ENCODE measurements at regions not wholly inside any gene's neighbourhood (a gene's known extent, or its start where the extent isn't known, plus 50 kb on each side); places are given as distances from the start of the nearest gene placed in this dataset.

DNA sequence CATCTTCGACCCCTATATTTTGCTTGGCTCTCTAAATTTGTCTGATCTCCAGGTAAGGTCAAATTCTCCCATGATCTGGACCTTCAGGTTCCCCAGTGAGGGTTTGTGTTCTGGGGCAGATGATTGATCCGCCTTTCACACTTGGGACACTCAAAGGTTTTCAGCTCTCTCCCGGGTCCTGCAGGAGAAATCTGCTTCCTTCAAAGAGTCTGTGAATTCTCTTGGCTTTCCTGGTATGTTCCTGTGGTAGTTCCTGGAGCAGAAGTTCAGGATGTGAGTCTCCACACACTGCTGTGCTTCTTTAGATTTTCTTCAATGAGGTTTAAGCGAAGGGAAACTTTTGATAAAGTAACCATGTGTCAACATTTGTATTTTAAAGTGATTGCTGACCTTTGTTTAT lies 318.0 kb downstream of the TAF11L14 start:
- Histone ChIP-seq H3K4me1 (ENCODE audit: insufficient read depth, low read length) (no peaks in the 10 kb centered on the region), H3K79me2 (ENCODE audit: insufficient read depth, low read length) (no peaks in the 10 kb centered on the region), H3K4me2 (ENCODE audit: insufficient read depth, insufficient read length, low read length) (no peak overlapping the region), H3K27me3 (ENCODE audit: insufficient read depth, low read length) (no peaks in the 10 kb centered on the region), H3K23ac (ENCODE audit: insufficient read length, low read depth, low read length) (no peak overlapping the region), H2BK5ac (ENCODE audit: insufficient read length, low read length) (no peak overlapping the region), H3K23me2 (ENCODE audit: insufficient read length, low read depth, low read length, poor library complexity, severe bottlenecking) (no peaks in the 10 kb centered on the region), H3K9me3 (ENCODE audit: control insufficient read depth, low read depth, low read length) (no peaks in the 10 kb centered on the region), H3T11ph (ENCODE audit: low read length) (no peak overlapping the region), H4K20me1 (ENCODE audit: control insufficient read depth, insufficient read depth, insufficient read length) (no peaks in the 10 kb centered on the region), H2BK15ac (ENCODE audit: low read depth, low read length) (no peak overlapping the region), H3K14ac (ENCODE audit: insufficient read depth, low read length) (no peak overlapping the region), H4K91ac (ENCODE audit: insufficient read length, low read depth, low read length) (no peak overlapping the region), H3K56ac (ENCODE audit: insufficient read length, low read depth, low read length) (no peak overlapping the region), H4K8ac (replicated peaks; ENCODE audit: insufficient read length, low read depth, low read length) (no peak overlapping the region), H3K9ac (ENCODE audit: extremely low read depth, insufficient read length, low read length) (no peak overlapping the region), H2AK5ac (ENCODE audit: insufficient read length, low read length) (no peak overlapping the region), H2BK120ac (ENCODE audit: low read depth, low read length, poor library complexity, severe bottlenecking) (no peak overlapping the region), H3K79me1 (ENCODE audit: insufficient read depth, low read depth, low read length, poor library complexity, severe bottlenecking) (no peaks in the 10 kb centered on the region), H3K4ac (ENCODE audit: low read depth, low read length) (no peak overlapping the region), H3K18ac (ENCODE audit: insufficient read length, low read depth, low read length) (no peak overlapping the region), H2BK12ac (ENCODE audit: insufficient read length, low read depth, low read length) (no peak overlapping the region), H3K27ac (ENCODE audit: insufficient read length, low read depth, low read length) (no peak overlapping the region), H2AFZ (ENCODE audit: low read length) (peak overlapping the region; percentile 3), H4K5ac (ENCODE audit: insufficient read length, low read depth, low read length) (no peak overlapping the region), H2BK20ac (ENCODE audit: low read depth, low read length, poor library complexity, severe bottlenecking) (no peak overlapping the region)
- Mint-ChIP-seq H3K4me1 (peaks cover 12 to 14% of the 10 kb centered on the region in 2 experiments), H3K4me3 (no peak overlapping the region), H3K9me3 (peaks cover 2 to 9% of the 10 kb centered on the region in 2 experiments; a peak in 2 of 5 replicates), H3K27ac (peak overlapping the region in 1 of 3 experiments; percentile 90; a peak in 3 of 7 replicates), H3K36me3 (ENCODE audit: insufficient read depth in 1 of 3, low read depth in 3 of 3) (peaks cover 0 to 5% (median 0%) of the 10 kb centered on the region in 3 experiments; a peak in 2 of 7 replicates), H3K27me3 (ENCODE audit: low read depth) (no peaks in the 10 kb centered on the region)
- TF ChIP-seq, protein P1, sequence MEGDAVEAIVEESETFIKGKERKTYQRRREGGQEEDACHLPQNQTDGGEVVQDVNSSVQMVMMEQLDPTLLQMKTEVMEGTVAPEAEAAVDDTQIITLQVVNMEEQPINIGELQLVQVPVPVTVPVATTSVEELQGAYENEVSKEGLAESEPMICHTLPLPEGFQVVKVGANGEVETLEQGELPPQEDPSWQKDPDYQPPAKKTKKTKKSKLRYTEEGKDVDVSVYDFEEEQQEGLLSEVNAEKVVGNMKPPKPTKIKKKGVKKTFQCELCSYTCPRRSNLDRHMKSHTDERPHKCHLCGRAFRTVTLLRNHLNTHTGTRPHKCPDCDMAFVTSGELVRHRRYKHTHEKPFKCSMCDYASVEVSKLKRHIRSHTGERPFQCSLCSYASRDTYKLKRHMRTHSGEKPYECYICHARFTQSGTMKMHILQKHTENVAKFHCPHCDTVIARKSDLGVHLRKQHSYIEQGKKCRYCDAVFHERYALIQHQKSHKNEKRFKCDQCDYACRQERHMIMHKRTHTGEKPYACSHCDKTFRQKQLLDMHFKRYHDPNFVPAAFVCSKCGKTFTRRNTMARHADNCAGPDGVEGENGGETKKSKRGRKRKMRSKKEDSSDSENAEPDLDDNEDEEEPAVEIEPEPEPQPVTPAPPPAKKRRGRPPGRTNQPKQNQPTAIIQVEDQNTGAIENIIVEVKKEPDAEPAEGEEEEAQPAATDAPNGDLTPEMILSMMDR (conservative IDR thresholded peaks at IDR 0.05) = no peak
- no peak for DNase-seq
- WGBS (ENCODE audit: extremely low coverage, insufficient read length, low lambda C conversion rate) = no CpG with 5 or more reads among the region's 4 CpGs

All from H9 (cell line).